ENCODE measurements at regions not wholly inside any gene's neighbourhood (a gene's known extent, or its start where the extent isn't known, plus 50 kb on each side); places are given as distances from the start of the nearest gene placed in this dataset.

GRCh38 chr12:126719912-126720705, 1546.9 kb upstream of the TMEM132C start:
- Histone ChIP-seq H3K27ac (no peak overlapping the region), H3K27me3 (replicated peaks; ENCODE audit: insufficient read depth) (no peaks in the 10 kb centered on the region), H3K36me3 (no peaks in the 10 kb centered on the region), H3K4me1 (ENCODE audit: control insufficient read depth in 1 of 2, low read depth in 2 of 2) (no peaks in the 10 kb centered on the region), H3K9me3 (no peaks in the 10 kb centered on the region), H3K4me3 (no peak overlapping the region)
- no peak for DNase-seq (ENCODE audit: low spot score)
- ATAC-seq (ENCODE audit: insufficient number of reproducible peaks, low FRiP score, low read depth) = no peak
- TF ChIP-seq CTCF (IDR thresholded peaks at IDR 0.05) = no peak

- no peak for TF ChIP-seq CTCF (IDR thresholded peaks at IDR 0.05)
- no peaks in the 10 kb centered on the region for H3K9me3 ChIP-seq
- H3K4me3 ChIP-seq = no peak overlapping the region
- H3K4me1 ChIP-seq (ENCODE audit: control insufficient read depth in 1 of 2, low read depth in 2 of 2) = no peaks in the 10 kb centered on the region
- H3K27me3 ChIP-seq (replicated peaks; ENCODE audit: insufficient read depth) = no peaks in the 10 kb centered on the region
- ATAC-seq (ENCODE audit: insufficient number of reproducible peaks, low FRiP score, low read depth) (no peak), DNase-seq (ENCODE audit: low spot score) (no peak)
- H3K36me3 ChIP-seq = no peaks in the 10 kb centered on the region
- H3K27ac ChIP-seq = no peak overlapping the region
Observed at GRCh38 chr12:126726481-126727217, 1540.3 kb upstream of the TMEM132C start.

GRCh38 chr12:126727218-126728075, 1539.5 kb upstream of the TMEM132C start:
- ATAC-seq (ENCODE audit: insufficient number of reproducible peaks, low FRiP score, low read depth) = no peak
- Histone ChIP-seq H3K4me3 (no peak overlapping the region), H3K4me1 (ENCODE audit: control insufficient read depth in 1 of 2, low read depth in 2 of 2) (no peaks in the 10 kb centered on the region), H3K27ac (no peak overlapping the region), H3K27me3 (replicated peaks; ENCODE audit: insufficient read depth) (no peaks in the 10 kb centered on the region), H3K9me3 (no peaks in the 10 kb centered on the region), H3K36me3 (no peaks in the 10 kb centered on the region)
- no peak for TF ChIP-seq CTCF (IDR thresholded peaks at IDR 0.05)
- DNase-seq (ENCODE audit: low spot score) = no peak

GRCh38 chr12:126734296-126734695, 1532.7 kb upstream of the TMEM132C start:
- DNase-seq (ENCODE audit: low spot score) (no peak), ATAC-seq (ENCODE audit: insufficient number of reproducible peaks, low FRiP score, low read depth) (no peak)
- Histone ChIP-seq H3K27ac (no peak overlapping the region), H3K27me3 (replicated peaks; ENCODE audit: insufficient read depth) (no peaks in the 10 kb centered on the region), H3K36me3 (no peaks in the 10 kb centered on the region), H3K4me3 (no peak overlapping the region), H3K4me1 (ENCODE audit: control insufficient read depth in 1 of 2, low read depth in 2 of 2) (no peaks in the 10 kb centered on the region), H3K9me3 (no peaks in the 10 kb centered on the region)
- no peak for TF ChIP-seq CTCF (IDR thresholded peaks at IDR 0.05)

GRCh38 chr12:126734710-126735109, 1532.3 kb upstream of the TMEM132C start:
- no peak for ATAC-seq (ENCODE audit: insufficient number of reproducible peaks, low FRiP score, low read depth)
- no peak for TF ChIP-seq CTCF (IDR thresholded peaks at IDR 0.05)
- DNase-seq (ENCODE audit: low spot score) = no peak
- Histone ChIP-seq H3K9me3 (no peaks in the 10 kb centered on the region), H3K27ac (no peak overlapping the region), H3K4me1 (ENCODE audit: control insufficient read depth in 1 of 2, low read depth in 2 of 2) (no peaks in the 10 kb centered on the region), H3K4me3 (no peak overlapping the region), H3K27me3 (replicated peaks; ENCODE audit: insufficient read depth) (no peaks in the 10 kb centered on the region), H3K36me3 (no peaks in the 10 kb centered on the region)
